ENCODE measurements at regions not wholly inside any gene's neighbourhood (a gene's known extent, or its start where the extent isn't known, plus 50 kb on each side); places are given as distances from the start of the nearest gene placed in this dataset.

DNA sequence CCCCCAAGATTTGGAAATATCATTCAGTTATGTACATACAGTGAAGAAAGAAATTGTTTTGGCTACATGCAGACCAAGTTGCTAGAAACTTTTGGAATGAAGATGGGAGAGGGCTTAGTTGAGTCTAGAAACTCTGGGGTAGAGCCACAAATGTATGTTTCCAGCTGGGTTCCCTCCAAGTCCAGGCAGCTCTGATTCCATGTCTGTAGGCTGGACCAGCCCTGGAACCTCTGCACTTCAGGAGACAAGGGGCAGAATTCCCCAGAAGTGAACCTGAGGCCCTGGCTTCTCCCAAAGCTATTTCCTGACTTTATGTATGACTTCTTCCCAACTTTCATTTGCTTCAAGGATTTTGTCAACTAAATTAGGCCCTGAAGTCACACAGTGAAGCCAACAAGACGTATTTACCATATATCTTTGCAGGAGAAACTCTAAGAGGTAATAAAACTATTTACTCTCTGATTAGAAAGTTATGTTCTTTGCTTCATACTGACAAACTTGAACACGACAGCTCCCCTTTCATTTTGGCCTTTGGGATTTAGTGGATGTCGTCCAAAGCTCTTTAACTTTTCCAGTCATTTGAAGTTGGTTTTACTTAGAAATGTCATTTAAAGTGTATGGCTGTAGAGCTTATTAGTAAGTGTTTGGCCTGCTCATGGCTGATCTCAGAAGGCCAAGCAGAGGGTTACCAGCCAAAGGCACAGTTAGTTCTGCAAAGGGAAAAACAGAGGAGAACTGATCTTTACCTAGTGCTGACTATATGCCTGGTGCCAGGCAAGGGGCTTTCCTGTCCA is 152.0 kb upstream of the SLC28A3 start:
- TF ChIP-seq, protein P1, sequence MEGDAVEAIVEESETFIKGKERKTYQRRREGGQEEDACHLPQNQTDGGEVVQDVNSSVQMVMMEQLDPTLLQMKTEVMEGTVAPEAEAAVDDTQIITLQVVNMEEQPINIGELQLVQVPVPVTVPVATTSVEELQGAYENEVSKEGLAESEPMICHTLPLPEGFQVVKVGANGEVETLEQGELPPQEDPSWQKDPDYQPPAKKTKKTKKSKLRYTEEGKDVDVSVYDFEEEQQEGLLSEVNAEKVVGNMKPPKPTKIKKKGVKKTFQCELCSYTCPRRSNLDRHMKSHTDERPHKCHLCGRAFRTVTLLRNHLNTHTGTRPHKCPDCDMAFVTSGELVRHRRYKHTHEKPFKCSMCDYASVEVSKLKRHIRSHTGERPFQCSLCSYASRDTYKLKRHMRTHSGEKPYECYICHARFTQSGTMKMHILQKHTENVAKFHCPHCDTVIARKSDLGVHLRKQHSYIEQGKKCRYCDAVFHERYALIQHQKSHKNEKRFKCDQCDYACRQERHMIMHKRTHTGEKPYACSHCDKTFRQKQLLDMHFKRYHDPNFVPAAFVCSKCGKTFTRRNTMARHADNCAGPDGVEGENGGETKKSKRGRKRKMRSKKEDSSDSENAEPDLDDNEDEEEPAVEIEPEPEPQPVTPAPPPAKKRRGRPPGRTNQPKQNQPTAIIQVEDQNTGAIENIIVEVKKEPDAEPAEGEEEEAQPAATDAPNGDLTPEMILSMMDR (IDR thresholded peaks at IDR 0.05 in 8 of 11, conservative IDR thresholded peaks at IDR 0.05 in 3 of 11), result no peak
- TF ChIP-seq POLR2A (IDR thresholded peaks at IDR 0.05), result no peak
